Smooth muscle cell (in vitro differentiated cells): ENCODE measurements at regions not wholly inside any gene's neighbourhood (a gene's known extent, or its start where the extent isn't known, plus 50 kb on each side); places are given as distances from the start of the nearest gene placed in this dataset.

Source experiments
- DNase-seq: peaks from one replicate; lab custom pipeline; 2025; ENCODE audit not compliant: unreplicated experiment; lab: John Stamatoyannopoulos, UW
- H2AFZ ChIP-seq: fragments of 200-600 bp; sonication (generic); 2 replicates; pipeline ENCODE4 v1.6.0; 2016; ENCODE audit warnings: antibody characterized with exemption, low read depth, mild to moderate bottlenecking
- H3F3A ChIP-seq: fragments of 200-600 bp; sonication (generic); 2 replicates; pipeline ENCODE4 v1.6.0; 2017; ENCODE audit warnings: antibody characterized with exemption, low read depth
- H3K27ac ChIP-seq: fragments of 200-600 bp; sonication (generic); 2 replicates; pipeline ENCODE4 v1.5.1; 2016; ENCODE audit warnings: low read depth, mild to moderate bottlenecking
- H3K27me3 ChIP-seq: fragments of 200-600 bp; sonication (generic); 2 replicates; pipeline ENCODE4 v1.6.1; 2016; ENCODE audit warnings: low read depth, mild to moderate bottlenecking
- H3K36me3 ChIP-seq: fragments of 200-600 bp; sonication (generic); 2 replicates; pipeline ENCODE4 v1.5.1; 2016; ENCODE audit warnings: low read depth
- H3K4me1 ChIP-seq: fragments of 200-600 bp; sonication (generic); 2 replicates; pipeline ENCODE4 v1.5.1; 2016; ENCODE audit warnings: low read depth
- H3K4me2 ChIP-seq: fragments of 200-600 bp; sonication (generic); 2 replicates; pipeline ENCODE4 v1.6.0; 2016; ENCODE audit warnings: mild to moderate bottlenecking
- H3K4me3 ChIP-seq: fragments of 200-600 bp; sonication (generic); 2 replicates; pipeline ENCODE4 v1.5.1; 2016; ENCODE audit warnings: mild to moderate bottlenecking
- H3K79me2 ChIP-seq: fragments of 200-600 bp; sonication (generic); 2 replicates; pipeline ENCODE4 v1.6.0; 2016; ENCODE audit warnings: low read depth, mild to moderate bottlenecking
- H3K9ac ChIP-seq: fragments of 200-600 bp; sonication (generic); 2 replicates; pipeline ENCODE4 v1.6.0; 2016; ENCODE audit warnings: low read depth
- H3K9me3 ChIP-seq: fragments of 200-600 bp; sonication (generic); replicated peaks from 2 replicates; pipeline ENCODE4 v1.5.1; 2016; ENCODE audit warnings: low read depth
- H4K20me1 ChIP-seq: fragments of 200-600 bp; sonication (generic); 2 replicates; pipeline ENCODE4 v1.6.0; 2016; ENCODE audit warnings: low read depth
- WGBS: methylation state at CpG from one replicate; pipeline ENCODE4 v1.1.7; 2016; ENCODE audit warnings: low lambda C conversion rate; 5-methylcytosine and 5-hydroxymethylcytosine counted together
- TF ChIP-seq, protein P1 (sequence below): fragments of 200-600 bp; sonication (generic); IDR thresholded peaks from 2 replicates; pipeline ENCODE4 v1.5.1; 2017; ENCODE audit warnings: borderline replicate concordance, mild to moderate bottlenecking, antibody characterized with exemption; ENCODE audit not compliant: insufficient read depth, poor library complexity, severe bottlenecking

- H4K20me1 ChIP-seq, result no peaks in the 10 kb centered on the region
- no peaks in the 10 kb centered on the region for H3K36me3 ChIP-seq
- WGBS, result 92% methylated on average over 6 of the region's 6 CpGs
- no peaks in the 10 kb centered on the region for H3F3A ChIP-seq
- H3K27ac ChIP-seq, result no peak overlapping the region
- no peaks in the 10 kb centered on the region for H3K9me3 ChIP-seq
- H3K27me3 ChIP-seq, result no peaks in the 10 kb centered on the region
- no peak overlapping the region for H3K4me2 ChIP-seq
- TF ChIP-seq, protein P1, sequence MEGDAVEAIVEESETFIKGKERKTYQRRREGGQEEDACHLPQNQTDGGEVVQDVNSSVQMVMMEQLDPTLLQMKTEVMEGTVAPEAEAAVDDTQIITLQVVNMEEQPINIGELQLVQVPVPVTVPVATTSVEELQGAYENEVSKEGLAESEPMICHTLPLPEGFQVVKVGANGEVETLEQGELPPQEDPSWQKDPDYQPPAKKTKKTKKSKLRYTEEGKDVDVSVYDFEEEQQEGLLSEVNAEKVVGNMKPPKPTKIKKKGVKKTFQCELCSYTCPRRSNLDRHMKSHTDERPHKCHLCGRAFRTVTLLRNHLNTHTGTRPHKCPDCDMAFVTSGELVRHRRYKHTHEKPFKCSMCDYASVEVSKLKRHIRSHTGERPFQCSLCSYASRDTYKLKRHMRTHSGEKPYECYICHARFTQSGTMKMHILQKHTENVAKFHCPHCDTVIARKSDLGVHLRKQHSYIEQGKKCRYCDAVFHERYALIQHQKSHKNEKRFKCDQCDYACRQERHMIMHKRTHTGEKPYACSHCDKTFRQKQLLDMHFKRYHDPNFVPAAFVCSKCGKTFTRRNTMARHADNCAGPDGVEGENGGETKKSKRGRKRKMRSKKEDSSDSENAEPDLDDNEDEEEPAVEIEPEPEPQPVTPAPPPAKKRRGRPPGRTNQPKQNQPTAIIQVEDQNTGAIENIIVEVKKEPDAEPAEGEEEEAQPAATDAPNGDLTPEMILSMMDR, result no peak
- H3K79me2 ChIP-seq, result no peaks in the 10 kb centered on the region
- no peak overlapping the region for H3K4me3 ChIP-seq
- H2AFZ ChIP-seq, result no peak overlapping the region
- no peaks in the 10 kb centered on the region for H3K4me1 ChIP-seq
- H3K9ac ChIP-seq, result no peak overlapping the region
- DNase-seq, result no peak
Observed at GRCh38 chr16:9446471-9447194, 355.2 kb downstream of the HAPSTR1 start.

DNA sequence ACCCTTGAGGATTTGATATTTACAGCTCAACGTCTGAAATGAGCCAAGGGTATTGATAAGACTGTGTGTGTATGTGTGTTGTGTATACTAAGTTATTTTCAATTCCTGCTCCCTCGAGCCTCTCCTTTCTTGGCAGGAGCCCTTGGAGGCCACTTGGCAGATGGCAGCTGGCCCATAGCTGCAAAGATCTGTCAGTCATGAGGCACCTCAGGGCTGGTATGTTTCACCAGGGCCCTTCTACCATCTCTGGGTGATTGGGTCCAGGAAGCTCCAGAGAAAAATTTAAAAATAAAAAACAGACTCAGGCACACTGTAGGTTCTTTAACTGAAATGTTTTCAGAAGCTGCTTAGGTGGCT, 355.7 kb downstream of the HAPSTR1 start:
- no peaks in the 10 kb centered on the region for H3K9me3 ChIP-seq
- no peak overlapping the region for H3K4me3 ChIP-seq
- no peaks in the 10 kb centered on the region for H3K27me3 ChIP-seq
- no peak overlapping the region for H3K9ac ChIP-seq
- H4K20me1 ChIP-seq, result no peaks in the 10 kb centered on the region
- no peaks in the 10 kb centered on the region for H3K36me3 ChIP-seq
- no peaks in the 10 kb centered on the region for H3K4me1 ChIP-seq
- H3K79me2 ChIP-seq, result no peaks in the 10 kb centered on the region
- TF ChIP-seq, protein P1, result no peak
- no peak for DNase-seq
- no peak overlapping the region for H2AFZ ChIP-seq
- 65% methylated on average over 2 of the region's 2 CpGs for WGBS
- no peak overlapping the region for H3K4me2 ChIP-seq
- no peaks in the 10 kb centered on the region for H3F3A ChIP-seq
- no peak overlapping the region for H3K27ac ChIP-seq

DNA sequence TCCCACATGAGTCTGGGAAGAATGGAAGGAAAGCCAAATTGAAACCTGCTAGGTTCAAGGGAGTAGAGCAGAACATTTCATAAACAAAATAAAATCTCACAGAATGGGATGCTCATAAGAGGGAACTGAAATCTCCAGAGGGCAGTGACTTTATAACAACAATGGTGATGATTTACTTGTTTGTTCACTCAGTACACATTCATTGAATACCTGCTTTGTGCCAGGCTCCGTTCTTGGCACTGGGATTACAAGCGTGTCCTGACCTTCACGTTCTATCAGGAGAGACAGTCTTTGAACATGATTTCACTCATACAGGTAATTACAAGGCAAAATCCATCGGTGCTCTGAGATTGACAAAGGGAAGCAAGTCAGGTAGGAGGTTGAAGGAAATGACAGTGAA, 356.3 kb downstream of the HAPSTR1 start:
- TF ChIP-seq, protein P1, result no peak

DNA sequence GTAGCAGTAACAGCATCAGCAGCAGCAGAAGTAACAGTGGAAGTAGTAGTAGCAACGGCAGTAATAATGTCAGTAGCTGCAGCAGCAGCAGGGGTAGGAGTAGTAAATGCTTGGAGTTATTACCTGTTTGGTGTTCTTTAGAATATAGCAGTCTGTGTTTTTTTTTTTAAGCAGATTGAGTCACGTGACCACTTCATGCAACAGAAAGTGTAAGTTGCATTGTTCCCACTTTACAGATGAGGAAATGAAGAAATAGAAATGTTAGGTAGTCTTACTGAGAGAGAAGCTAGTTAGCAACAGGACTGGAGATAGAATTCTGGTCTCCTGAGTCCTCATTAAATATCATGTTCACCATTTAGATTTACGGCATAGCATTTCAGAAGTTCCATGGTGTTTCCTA, 358.2 kb downstream of the HAPSTR1 start:
- no peaks in the 10 kb centered on the region for H3K27me3 ChIP-seq
- no peaks in the 10 kb centered on the region for H3F3A ChIP-seq
- no peaks in the 10 kb centered on the region for H4K20me1 ChIP-seq
- no peaks in the 10 kb centered on the region for H3K79me2 ChIP-seq
- H3K4me3 ChIP-seq, result no peak overlapping the region
- H3K36me3 ChIP-seq, result no peaks in the 10 kb centered on the region
- H3K4me1 ChIP-seq, result no peaks in the 10 kb centered on the region
- H3K9me3 ChIP-seq, result no peaks in the 10 kb centered on the region
- no peak overlapping the region for H3K9ac ChIP-seq
- WGBS, result 95% methylated on average over 3 of the region's 3 CpGs
- H2AFZ ChIP-seq, result no peak overlapping the region
- TF ChIP-seq, protein P1, result no peak
- no peak for DNase-seq
- H3K27ac ChIP-seq, result no peak overlapping the region
- H3K4me2 ChIP-seq, result no peak overlapping the region

More for the DNA sequence above, 356.3 kb downstream of the HAPSTR1 start:
- Histone ChIP-seq H3K4me3 (no peak overlapping the region), H3K36me3 (no peaks in the 10 kb centered on the region), H2AFZ (no peak overlapping the region), H4K20me1 (no peaks in the 10 kb centered on the region), H3K9ac (no peak overlapping the region), H3K4me2 (no peak overlapping the region), H3F3A (no peaks in the 10 kb centered on the region), H3K27ac (no peak overlapping the region), H3K9me3 (no peaks in the 10 kb centered on the region), H3K4me1 (no peaks in the 10 kb centered on the region), H3K79me2 (no peaks in the 10 kb centered on the region), H3K27me3 (no peaks in the 10 kb centered on the region)
- 98% methylated on average over 4 of the region's 4 CpGs for WGBS
- no peak for DNase-seq
